ENCODE measurements at regions not wholly inside any gene's neighbourhood (a gene's known extent, or its start where the extent isn't known, plus 50 kb on each side); places are given as distances from the start of the nearest gene placed in this dataset.

DNA sequence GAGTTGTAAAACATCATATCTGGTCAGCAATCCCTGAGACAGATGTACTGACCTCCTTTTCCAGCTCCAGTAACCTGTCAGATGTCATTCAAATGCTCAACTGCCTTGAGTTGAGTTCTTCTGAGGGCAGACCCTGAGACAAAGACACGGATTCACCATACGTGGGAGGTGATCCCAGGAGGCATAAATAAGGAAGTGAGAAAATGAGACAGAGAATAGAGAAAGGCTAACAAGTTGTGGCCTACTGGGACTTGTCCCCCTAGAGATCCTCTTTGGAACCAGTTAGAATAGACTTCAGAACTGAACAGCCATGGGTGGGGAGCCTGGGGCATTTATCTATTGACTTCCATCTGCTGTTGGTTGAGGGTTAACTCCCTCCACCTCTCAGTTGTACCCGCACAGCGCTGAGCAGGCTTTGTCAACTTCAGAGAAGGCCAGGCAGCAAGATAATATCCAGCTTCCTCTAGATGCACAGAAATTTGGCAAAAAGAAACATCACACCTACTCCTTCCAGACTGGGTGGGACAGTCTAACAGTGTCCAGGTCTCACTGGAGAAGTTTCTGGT lies 123.0 kb upstream of the DYNLRB2 start:
- intact Hi-C loops (cut with DNase I) = no loop called here

DNA sequence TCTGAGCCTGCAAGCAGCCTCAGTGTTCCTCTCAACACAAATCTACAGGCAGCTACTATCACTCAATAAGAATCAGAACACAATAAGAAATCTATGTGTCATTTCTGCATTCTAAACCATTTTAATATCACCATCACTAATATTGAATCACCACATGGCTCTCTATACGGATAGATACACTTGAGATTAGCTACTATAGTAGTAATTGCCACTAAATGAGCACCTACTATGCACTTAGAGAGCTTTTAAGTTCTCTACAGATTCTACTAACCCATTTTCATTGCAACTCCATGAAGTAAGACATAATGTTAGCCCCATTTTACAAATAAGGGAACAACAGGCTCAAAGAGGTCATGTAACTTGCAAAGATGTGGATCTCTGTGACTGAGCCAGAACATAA lies 132.8 kb upstream of the DYNLRB2 start:
- Histone ChIP-seq H3K36me3 (no peaks in the 10 kb centered on the region), H3K27me3 (replicated peaks; ENCODE audit: insufficient read depth) (no peaks in the 10 kb centered on the region), H3K4me1 (replicated peaks) (no peaks in the 10 kb centered on the region), H3K27ac (no peak overlapping the region), H3K9me3 (no peaks in the 10 kb centered on the region), H3K4me3 (no peak overlapping the region)
- TF ChIP-seq CTCF (IDR thresholded peaks at IDR 0.05) (no peak), POLR2A (IDR thresholded peaks at IDR 0.05) (no peak), POLR2AphosphoS5 (IDR thresholded peaks at IDR 0.05) (no peak)
- no peak for DNase-seq (ENCODE audit: low spot score)
- intact Hi-C loops (cut with DNase I) = no loop called here
- WGBS = 93% methylated on average over 1 of the region's 1 CpG

More for the DNA sequence above, 123.0 kb upstream of the DYNLRB2 start:
- Histone ChIP-seq H3K4me1 (replicated peaks) (no peaks in the 10 kb centered on the region), H3K4me3 (no peak overlapping the region), H3K9me3 (no peaks in the 10 kb centered on the region), H3K27ac (no peak overlapping the region), H3K36me3 (no peaks in the 10 kb centered on the region), H3K27me3 (replicated peaks; ENCODE audit: insufficient read depth) (no peaks in the 10 kb centered on the region)
- TF ChIP-seq POLR2AphosphoS5 (IDR thresholded peaks at IDR 0.05) (no peak), CTCF (IDR thresholded peaks at IDR 0.05) (no peak), POLR2A (IDR thresholded peaks at IDR 0.05) (no peak)
- 86% methylated on average over 4 of the region's 4 CpGs for WGBS
- no peak for DNase-seq (ENCODE audit: low spot score)

DNA sequence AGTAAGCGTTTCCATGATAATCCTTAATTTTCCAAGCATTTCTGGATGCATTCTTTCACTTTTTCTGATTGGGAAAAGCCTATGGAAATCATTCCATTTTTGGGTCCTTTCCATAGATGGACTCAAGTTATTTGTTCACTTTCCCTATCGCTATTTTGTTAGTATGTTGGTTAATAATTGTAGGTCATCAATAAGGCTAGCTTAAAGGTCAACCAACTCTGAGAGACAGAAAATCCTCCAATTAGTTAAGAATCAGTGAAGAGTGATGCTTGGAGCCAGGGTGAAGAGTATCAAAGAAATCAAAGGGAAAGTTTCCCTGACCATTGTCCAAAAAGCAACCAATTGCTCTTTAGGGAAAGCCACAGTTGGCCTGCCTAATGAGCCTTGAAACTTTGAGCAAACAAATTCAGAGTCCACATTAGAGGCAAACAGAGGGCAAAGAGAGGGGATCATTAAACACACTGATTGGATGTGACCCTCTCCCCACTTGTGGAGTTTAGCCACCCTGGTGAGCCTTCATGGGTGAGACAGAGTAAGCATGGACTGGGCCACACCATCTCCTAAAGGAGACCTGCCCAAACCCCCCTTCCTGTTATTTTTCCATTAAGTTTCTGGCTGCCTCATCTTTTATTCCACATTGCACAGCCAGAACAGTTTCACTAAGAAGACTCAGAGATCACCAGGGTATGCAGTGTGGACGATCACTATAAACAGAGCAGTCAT lies 133.4 kb upstream of the DYNLRB2 start:
- WGBS = 78% methylated on average over 3 of the region's 3 CpGs
- intact Hi-C loops (cut with DNase I) = no loop called here
- TF ChIP-seq POLR2AphosphoS5 (IDR thresholded peaks at IDR 0.05) (no peak), CTCF (IDR thresholded peaks at IDR 0.05) (no peak), POLR2A (IDR thresholded peaks at IDR 0.05) (no peak)
- Histone ChIP-seq H3K9me3 (no peaks in the 10 kb centered on the region), H3K27me3 (replicated peaks; ENCODE audit: insufficient read depth) (no peaks in the 10 kb centered on the region), H3K36me3 (no peaks in the 10 kb centered on the region), H3K4me3 (no peak overlapping the region), H3K27ac (no peak overlapping the region), H3K4me1 (replicated peaks) (no peaks in the 10 kb centered on the region)
- no peak for DNase-seq (ENCODE audit: low spot score)

GRCh38 chr16:80404847-80405246 lies 135.9 kb upstream of the DYNLRB2 start:
- no peak overlapping the region for H3K4me3 ChIP-seq
- H3K27me3 ChIP-seq (replicated peaks; ENCODE audit: insufficient read depth) = no peaks in the 10 kb centered on the region
- H3K4me1 ChIP-seq (replicated peaks) = no peaks in the 10 kb centered on the region
- intact Hi-C loops (cut with DNase I) = no loop called here
- no peak overlapping the region for H3K27ac ChIP-seq
- H3K9me3 ChIP-seq = no peaks in the 10 kb centered on the region
- no peaks in the 10 kb centered on the region for H3K36me3 ChIP-seq
- DNase-seq (ENCODE audit: low spot score) = no peak
- no peak for TF ChIP-seq CTCF (IDR thresholded peaks at IDR 0.05)
- TF ChIP-seq POLR2A (IDR thresholded peaks at IDR 0.05) = no peak
- no peak for TF ChIP-seq POLR2AphosphoS5 (IDR thresholded peaks at IDR 0.05)

- DNase-seq (ENCODE audit: low spot score) = no peak
- intact Hi-C loops (cut with DNase I) = no loop called here
- H3K27ac ChIP-seq = no peak overlapping the region
- TF ChIP-seq CTCF (IDR thresholded peaks at IDR 0.05) = no peak
- no peak for TF ChIP-seq POLR2AphosphoS5 (IDR thresholded peaks at IDR 0.05)
- no peak for TF ChIP-seq POLR2A (IDR thresholded peaks at IDR 0.05)
- no peaks in the 10 kb centered on the region for H3K9me3 ChIP-seq
- 38% methylated on average over 3 of the region's 3 CpGs for WGBS
- H3K4me3 ChIP-seq = no peak overlapping the region
- no peaks in the 10 kb centered on the region for H3K27me3 ChIP-seq (replicated peaks; ENCODE audit: insufficient read depth)
- no peaks in the 10 kb centered on the region for H3K4me1 ChIP-seq (replicated peaks)
- H3K36me3 ChIP-seq = no peaks in the 10 kb centered on the region
These were observed 136.9 kb upstream of the DYNLRB2 start for GRCh38 chr16:80403894-80404293.
